ENCODE measurements at regions not wholly inside any gene's neighbourhood (a gene's known extent, or its start where the extent isn't known, plus 50 kb on each side); places are given as distances from the start of the nearest gene placed in this dataset.

GRCh38 chr4:159410076-159410777 is 307.3 kb downstream of the RAPGEF2 start:
- TF ChIP-seq GATA2 (IDR thresholded peaks at IDR 0.05; ENCODE audit: low read depth, low read length) (no peak), GATA3 (IDR thresholded peaks at IDR 0.05; ENCODE audit: low read depth, low read length) (no peak)

GRCh38 chr4:159410891-159411290 is 308.0 kb downstream of the RAPGEF2 start:
- TF ChIP-seq GATA3 (IDR thresholded peaks at IDR 0.05; ENCODE audit: low read depth, low read length) = no peak
- TF ChIP-seq GATA2 (IDR thresholded peaks at IDR 0.05; ENCODE audit: low read depth, low read length) = no peak

- TF ChIP-seq GATA3 (IDR thresholded peaks at IDR 0.05; ENCODE audit: low read depth, low read length) (no peak), GATA2 (IDR thresholded peaks at IDR 0.05; ENCODE audit: low read depth, low read length) (no peak)
These were observed 310.5 kb downstream of the RAPGEF2 start for GRCh38 chr4:159413306-159413943.

DNA sequence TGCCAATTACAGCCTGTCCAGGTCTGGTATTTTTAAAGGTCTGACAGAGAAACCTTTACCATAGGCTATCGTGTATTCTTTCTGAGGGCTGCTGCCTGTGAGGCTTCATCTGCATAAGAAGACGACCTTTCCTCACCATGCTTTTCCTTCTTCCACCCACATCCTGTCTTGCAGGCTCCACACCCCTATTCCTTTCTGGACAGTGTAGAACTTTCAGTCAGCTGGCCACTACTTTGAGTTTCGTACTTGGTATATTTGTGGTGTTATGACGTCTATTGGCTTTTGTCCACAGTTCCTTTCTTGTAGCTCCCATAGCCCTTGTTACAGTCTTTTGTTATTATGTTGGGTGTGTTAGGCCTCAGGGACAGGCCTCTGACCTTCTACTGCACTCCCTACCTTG is 311.4 kb downstream of the RAPGEF2 start:
- TF ChIP-seq GATA2 (IDR thresholded peaks at IDR 0.05; ENCODE audit: low read depth, low read length) = no peak
- TF ChIP-seq GATA3 (IDR thresholded peaks at IDR 0.05; ENCODE audit: low read depth, low read length) = no peak

- TF ChIP-seq GATA3 (IDR thresholded peaks at IDR 0.05; ENCODE audit: low read depth, low read length) (no peak), GATA2 (IDR thresholded peaks at IDR 0.05; ENCODE audit: low read depth, low read length) (no peak)
These were observed 313.2 kb downstream of the RAPGEF2 start for GRCh38 chr4:159416073-159416472.

DNA sequence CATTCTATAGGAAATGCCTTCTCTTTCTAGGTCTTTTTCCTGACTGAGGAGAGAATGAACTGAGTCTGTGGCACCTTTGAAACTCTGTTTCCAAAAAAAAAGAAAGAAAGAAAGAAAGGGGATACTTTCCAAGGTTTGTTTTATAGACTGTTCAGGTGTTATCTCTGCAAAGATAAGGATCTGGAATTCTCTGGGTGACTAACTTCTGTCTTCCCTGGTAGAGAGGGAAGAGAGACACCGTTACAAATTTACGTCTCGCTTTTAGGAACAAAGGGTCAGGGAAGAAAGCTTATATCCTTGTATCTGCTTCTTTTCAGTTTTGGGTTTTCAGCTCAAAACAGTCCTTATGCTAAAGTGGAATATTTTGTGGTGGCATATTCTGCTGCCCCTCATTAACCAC is 314.1 kb downstream of the RAPGEF2 start:
- no peak for TF ChIP-seq GATA3 (IDR thresholded peaks at IDR 0.05; ENCODE audit: low read depth, low read length)
- no peak for TF ChIP-seq GATA2 (IDR thresholded peaks at IDR 0.05; ENCODE audit: low read depth, low read length)

DNA sequence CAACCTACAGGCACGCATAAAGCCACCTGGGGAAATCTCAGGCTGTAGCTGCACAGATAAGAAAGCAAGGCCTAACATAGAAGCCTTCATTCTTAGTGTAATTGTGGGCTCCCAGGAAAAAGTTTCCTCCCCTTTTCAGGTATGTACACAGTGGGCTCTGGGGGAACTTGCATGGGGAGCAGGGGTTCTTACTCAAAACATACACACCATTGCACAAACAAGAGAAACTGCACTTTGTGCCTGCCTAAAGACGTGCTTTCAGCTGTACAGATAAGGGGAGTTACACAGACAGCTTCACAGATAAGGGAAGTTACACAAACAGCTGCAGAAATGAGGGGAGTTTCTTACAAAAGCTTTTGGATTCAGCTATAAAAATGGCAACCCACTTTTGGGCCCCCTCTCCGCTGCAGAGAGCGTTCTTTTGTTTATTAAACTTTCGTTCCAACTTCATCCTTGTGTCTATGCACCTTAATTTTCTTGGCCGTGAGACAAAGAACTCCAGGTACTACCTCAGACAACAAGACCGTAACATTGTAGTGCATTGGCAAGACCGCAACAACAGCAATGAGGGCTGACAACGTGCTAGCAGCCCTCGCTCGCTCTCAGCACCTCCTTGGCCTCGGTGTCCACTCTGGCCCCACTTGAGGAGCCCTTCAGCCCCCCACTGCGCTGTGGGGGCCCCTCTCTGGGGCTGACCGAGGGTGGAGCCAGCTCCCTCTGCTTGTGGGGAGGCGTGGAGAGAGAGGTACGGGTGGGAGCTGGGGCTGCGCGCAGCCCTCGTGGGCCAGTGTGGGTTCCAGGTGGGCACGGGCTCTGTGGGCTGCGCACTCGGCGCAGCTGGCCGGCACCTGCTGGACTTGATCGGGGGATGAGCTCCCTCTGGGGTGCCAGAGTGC is 317.5 kb downstream of the RAPGEF2 start:
- TF ChIP-seq GATA3 (IDR thresholded peaks at IDR 0.05; ENCODE audit: low read depth, low read length) (no peak), GATA2 (IDR thresholded peaks at IDR 0.05; ENCODE audit: low read depth, low read length) (no peak)

GRCh38 chr4:159422019-159422418 is 319.1 kb downstream of the RAPGEF2 start:
- TF ChIP-seq GATA2 (IDR thresholded peaks at IDR 0.05; ENCODE audit: low read depth, low read length) = no peak
- no peak for TF ChIP-seq GATA3 (IDR thresholded peaks at IDR 0.05; ENCODE audit: low read depth, low read length)

DNA sequence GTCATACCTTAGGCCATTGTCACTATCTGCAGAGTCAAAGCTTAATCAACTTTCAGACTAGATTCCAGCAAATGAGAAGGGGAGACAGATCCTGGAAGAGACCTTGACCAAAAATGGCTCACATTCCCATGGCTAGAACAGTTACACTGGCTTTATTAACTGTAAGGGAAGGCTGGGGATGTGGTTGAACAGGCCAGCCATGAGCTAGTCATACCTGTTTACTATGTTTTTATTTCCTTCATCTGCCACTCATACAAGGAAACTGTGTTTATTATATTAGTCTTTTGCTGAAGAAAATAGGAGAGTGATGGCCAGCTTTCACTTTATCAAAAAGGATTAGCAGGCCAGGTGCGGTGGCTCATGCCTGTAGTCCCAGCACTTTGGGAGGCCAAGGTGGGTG is 319.7 kb downstream of the RAPGEF2 start:
- no peak for TF ChIP-seq GATA2 (IDR thresholded peaks at IDR 0.05; ENCODE audit: low read depth, low read length)
- TF ChIP-seq GATA3 (IDR thresholded peaks at IDR 0.05; ENCODE audit: low read depth, low read length) = no peak

DNA sequence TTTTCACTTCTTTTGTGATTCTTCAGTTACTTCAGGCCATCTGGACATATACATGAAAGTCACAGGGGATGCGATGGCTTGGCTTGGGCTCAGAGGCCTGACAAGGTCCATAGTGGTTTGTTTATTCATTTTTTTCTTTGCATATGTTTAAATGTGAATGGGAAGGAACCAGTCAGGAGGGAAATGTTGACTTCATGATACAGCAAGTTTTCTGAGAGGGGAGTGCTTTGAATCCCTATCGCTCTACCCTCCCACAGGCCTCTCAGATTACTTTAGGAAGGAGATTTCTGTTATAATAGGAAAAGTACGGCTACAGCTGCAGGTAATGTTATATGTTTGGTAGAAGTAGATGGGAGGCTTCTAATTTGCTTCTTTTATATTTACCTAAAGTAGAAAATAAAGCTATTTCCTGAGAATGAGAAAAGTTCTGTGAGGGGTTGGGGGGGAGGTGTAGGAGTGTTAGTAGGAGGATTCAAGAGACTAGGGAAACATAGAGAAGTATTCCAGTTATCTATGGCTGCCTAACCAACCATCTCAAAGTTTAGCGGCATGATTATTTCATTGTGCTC is 322.9 kb downstream of the RAPGEF2 start:
- TF ChIP-seq GATA2 (IDR thresholded peaks at IDR 0.05; ENCODE audit: low read depth, low read length) (no peak), GATA3 (IDR thresholded peaks at IDR 0.05; ENCODE audit: low read depth, low read length) (no peak)

DNA sequence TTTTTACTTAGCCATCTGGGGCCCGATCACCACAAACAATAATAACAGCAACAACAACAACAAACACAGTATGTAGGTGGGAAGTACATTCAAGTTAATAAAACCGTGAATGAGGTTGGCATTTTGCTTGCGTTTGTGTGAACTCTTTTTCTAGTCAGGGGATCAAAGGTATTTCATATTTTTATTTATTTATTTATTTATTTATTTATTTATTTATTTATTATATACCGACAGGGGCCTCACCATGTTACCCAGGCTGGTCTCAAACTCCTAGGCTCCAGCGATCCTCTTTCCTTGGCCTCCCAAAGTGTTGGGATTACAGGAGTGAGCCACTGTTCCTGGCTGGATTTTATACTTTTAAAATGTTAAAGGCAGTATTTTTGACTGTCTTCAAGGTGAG is 325.4 kb downstream of the RAPGEF2 start:
- TF ChIP-seq GATA3 (IDR thresholded peaks at IDR 0.05; ENCODE audit: low read depth, low read length) (no peak), GATA2 (IDR thresholded peaks at IDR 0.05; ENCODE audit: low read depth, low read length) (no peak)

- no peak for TF ChIP-seq GATA3 (IDR thresholded peaks at IDR 0.05; ENCODE audit: low read depth, low read length)
- TF ChIP-seq GATA2 (IDR thresholded peaks at IDR 0.05; ENCODE audit: low read depth, low read length) = no peak
These were observed 326.3 kb downstream of the RAPGEF2 start for GRCh38 chr4:159428975-159429692.

DNA sequence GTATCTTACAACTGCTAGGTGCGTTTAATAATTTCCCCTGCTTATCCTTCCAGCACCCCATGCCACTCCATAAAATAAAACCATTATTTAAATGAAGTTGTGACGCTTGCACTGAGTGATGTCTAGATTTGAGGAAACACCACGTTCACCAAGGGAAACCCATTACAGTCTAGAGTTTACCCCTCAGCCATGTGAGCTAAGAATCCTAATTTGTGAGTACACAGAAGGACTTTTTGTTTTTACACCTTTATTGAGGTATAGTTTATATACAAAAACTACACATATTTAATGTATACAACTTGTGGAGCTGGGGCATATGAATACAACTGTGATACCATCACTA is 326.8 kb downstream of the RAPGEF2 start:
- TF ChIP-seq GATA3 (IDR thresholded peaks at IDR 0.05; ENCODE audit: low read depth, low read length) (no peak), GATA2 (IDR thresholded peaks at IDR 0.05; ENCODE audit: low read depth, low read length) (no peak)

DNA sequence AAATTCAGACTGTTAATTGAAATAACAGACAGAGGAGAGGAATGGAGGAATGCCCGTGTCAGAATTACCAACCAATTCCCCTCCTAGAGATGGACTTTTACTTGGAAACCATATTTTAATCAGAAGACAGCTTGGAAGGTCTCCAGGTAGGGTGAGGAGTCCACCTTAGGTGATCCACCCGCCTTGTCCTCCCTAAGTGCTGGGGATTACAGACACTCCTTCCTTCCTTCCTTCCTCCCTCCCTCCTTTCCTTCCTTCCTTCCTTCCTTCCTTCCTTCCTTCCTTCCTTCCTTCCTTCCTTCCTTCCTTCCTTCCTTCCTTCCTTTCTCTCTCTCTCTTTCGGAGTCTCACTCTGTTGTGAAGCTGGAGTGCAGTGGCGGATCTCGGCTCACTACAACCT is 328.0 kb downstream of the RAPGEF2 start:
- TF ChIP-seq GATA3 (IDR thresholded peaks at IDR 0.05; ENCODE audit: low read depth, low read length) = no peak
- TF ChIP-seq GATA2 (IDR thresholded peaks at IDR 0.05; ENCODE audit: low read depth, low read length) = no peak
